Stimulated activated CD8-positive, alpha-beta memory T cell treated with anti-CD3 and anti-CD28 coated beads, Interleukin-7, amount 100 ng/mL, for 4 hours (primary cell): ENCODE measurements at regions not wholly inside any gene's neighbourhood (a gene's known extent, or its start where the extent isn't known, plus 50 kb on each side); places are given as distances from the start of the nearest gene placed in this dataset.

Experiments used
- DNase-seq, 2 donors: peaks; one replicate each; pipeline ENCODE4 v3.0.0-alpha.2; 2020; ENCODE audit warnings: low read depth in 2 of 2

GRCh38 chr10:92792661-92793060 lies 55.7 kb upstream of the EXOC6 start:
- DNase-seq, result no peak
